GM19025 (cell line): ENCODE measurements at regions not wholly inside any gene's neighbourhood (a gene's known extent, or its start where the extent isn't known, plus 50 kb on each side); places are given as distances from the start of the nearest gene placed in this dataset.
"Not testable (repeated sequence)": the region's sequence is repeated elsewhere in the genome, so short reads cannot be mapped to it uniquely, and the experiment has no call there.

Source experiments
- ATAC-seq: cut with Tn5 transposase; IDR thresholded peaks from one replicate; pipeline ENCODE4 v1.9.1; 2021; ENCODE audit warnings: mild to moderate bottlenecking, low read depth, moderate library complexity; ENCODE audit not compliant: unreplicated experiment

DNA sequence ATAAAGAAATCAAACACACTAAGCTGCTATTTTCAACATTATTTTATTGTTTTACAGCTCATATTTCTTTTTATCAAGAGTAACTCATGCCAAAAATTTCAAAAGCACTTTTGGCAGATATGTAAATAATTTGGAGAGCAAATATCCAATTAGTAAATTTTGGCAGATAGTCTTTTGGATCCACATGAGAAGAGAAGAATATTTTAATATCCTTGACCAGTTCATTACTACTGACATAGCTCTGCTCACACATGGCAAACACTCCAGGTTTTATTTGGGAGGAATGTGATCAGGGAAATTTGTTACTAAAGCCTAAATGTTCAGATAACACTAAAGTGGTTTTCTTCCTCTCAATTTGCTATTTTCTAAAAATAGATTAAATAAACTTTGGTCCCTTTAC is 1054.3 kb downstream of the FAT4 start:
- no peak for ATAC-seq

DNA sequence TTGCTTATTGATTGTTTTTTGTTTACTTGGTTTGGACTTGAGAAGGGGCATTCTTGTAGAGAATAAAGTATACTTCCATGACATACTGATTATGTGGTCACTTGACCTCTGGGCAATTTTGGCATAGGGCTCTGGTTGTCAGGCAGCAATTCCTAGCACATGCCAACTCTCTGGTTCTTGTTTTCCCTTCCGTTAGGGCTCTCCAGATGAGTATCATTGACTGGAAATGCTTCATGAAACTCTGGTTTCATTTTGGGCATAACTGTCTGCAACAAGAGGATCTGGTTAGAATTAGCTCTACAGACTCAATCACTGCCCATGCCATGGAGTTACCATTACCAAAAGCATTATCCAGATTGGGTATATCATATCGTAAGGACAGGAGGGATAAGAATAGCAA is 1057.9 kb downstream of the FAT4 start:
- ATAC-seq: no peak

GRCh38 chr4:126375462-126376054 is 1060.8 kb downstream of the FAT4 start:
- ATAC-seq: no peak

GRCh38 chr4:126385954-126386353 is 1071.2 kb downstream of the FAT4 start:
- no peak for ATAC-seq

GRCh38 chr4:126386512-126386911 is 1071.8 kb downstream of the FAT4 start:
- no peak for ATAC-seq

DNA sequence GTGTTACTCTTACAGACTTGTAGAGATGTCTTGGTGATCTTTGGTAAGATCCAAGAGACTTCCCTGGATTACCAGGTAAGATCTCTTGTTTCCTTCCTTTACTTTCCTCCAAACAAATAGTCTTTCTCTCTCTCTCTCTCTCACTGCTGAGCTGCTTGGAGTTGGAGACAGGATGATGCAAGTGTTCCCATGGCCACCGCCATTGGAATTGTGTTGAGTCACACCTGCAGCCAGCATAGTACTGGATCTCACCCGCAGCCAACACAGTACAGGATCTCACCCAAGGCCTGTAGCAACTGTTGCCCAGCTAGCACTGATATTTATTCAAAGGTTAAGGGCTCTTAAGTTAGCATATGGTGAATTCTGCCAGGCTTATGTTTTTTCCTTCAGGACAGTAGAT is 1080.9 kb downstream of the FAT4 start:
- ATAC-seq: no peak

GRCh38 chr4:126396121-126396520 is 1081.4 kb downstream of the FAT4 start:
- no peak for ATAC-seq

DNA sequence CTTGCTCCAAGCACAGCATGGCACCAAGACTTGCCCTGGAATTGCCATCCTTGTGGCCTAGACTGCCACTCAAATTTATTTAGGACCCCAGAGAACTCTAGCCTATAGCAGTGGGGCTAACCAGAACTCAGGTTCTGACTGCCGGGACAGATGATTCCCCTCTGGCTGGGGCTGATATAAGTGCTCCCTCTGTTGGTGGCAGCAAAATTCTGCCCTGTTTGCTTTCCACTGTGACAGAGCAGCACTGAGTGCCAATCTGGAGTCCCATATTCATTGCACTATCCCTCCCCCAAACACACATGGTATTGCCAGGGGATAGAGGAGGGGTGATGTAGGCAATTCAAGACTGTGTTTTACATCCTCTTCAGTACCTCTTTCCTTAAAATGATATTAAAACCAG is 1081.9 kb downstream of the FAT4 start:
- ATAC-seq: no peak

DNA sequence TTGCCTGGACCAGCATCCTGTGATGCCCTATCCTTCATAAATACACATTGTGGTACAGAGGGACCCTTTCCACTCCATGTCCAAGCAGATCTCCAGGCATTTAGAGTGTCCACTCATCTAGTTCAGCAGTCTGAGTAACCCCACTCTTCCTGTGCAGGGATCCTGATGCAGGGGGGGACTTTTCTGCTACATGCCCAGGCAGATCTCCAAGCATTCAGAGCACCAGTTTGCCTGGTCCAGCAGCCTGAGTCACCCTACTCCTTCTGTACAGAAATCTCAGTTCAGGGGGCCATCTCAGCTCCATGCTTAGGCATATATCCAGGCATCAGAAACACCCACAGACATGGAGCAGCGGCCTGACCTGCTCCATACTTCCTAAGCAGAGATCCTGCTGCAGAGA is 1089.8 kb downstream of the FAT4 start:
- no peak for ATAC-seq

- ATAC-seq: no peak
Observed at GRCh38 chr4:126405369-126405982, 1090.7 kb downstream of the FAT4 start.

DNA sequence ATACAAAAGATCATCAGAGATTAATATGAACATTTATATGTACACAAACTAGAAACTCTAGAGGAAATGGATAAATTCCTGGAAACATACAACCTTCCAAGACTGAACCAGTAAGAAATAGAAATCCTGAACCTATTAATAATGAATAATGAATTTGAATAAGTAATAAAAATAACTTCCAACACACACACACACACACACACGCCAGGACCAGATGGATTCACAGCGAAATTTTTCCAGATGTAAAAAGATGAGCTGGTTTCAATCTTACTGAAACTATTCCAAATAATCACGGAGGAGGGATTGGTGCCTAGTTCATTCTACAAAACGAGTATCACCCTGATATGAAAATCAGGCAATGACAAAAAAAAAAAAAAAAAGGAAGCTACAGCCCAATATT is 1095.0 kb downstream of the FAT4 start:
- ATAC-seq: no peak

- no peak for ATAC-seq
Observed at GRCh38 chr4:126411047-126411446, 1096.3 kb downstream of the FAT4 start.

DNA sequence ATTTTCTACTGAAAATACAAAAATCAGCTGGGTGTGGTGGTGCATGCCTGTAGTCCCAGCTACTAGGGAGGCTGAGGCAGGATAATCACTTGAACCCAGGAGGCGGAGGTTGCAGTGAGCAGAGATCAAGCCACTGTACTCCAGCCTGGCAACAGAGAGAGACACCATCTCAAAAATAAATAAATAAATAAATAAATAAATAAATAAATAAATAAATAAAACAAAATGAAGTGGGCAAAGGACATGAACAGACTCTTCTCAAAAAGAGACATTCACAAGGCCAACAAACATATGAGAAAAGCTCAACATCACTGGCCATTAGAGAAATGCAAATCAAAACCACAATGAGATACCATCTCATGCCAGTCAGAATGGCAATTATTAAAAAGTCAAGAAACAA is 1097.6 kb downstream of the FAT4 start:
- ATAC-seq: not testable (repeated sequence)

DNA sequence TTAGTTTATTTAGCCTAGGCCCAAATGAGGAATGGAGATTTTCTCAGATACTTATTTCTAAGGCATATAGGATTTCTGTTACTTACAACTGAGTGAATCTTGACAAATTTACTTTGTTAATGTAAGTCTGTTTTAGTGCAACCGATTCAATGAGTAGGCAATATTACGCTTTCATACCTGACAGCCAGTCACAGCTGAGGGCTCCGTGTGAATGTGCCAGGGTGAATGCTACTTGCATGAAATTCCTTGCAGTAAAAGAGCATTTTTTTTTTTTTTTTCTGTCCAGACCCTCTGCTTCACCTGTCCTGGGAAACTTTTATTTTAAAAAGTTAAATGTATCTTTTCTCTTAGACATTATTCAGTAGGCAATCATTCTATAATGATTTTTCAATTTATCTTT is 1100.0 kb downstream of the FAT4 start:
- no peak for ATAC-seq

DNA sequence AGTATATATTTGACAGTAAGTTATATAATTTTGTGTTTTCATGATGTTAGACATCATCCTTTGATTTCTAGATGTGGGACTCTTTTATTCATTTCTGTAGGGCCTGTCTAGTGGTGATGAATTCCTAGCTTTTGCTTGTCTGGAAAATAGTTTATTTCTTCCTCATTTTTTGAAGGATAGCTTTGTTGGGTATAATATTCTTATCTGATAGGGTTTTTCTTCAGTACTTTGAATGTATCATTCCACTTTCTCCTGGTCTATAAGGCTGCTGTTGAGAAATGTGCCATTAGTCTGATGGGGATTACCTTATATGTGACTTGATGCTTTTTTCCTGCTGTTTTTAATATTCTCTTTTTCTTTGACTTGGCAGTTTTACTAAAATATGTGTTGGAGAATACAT is 1104.5 kb downstream of the FAT4 start:
- ATAC-seq: no peak

- no peak for ATAC-seq
Observed at GRCh38 chr4:126427853-126428252, 1113.1 kb downstream of the FAT4 start.

- no peak for ATAC-seq
Observed at GRCh38 chr4:126431049-126431448, 1116.3 kb downstream of the FAT4 start.

GRCh38 chr4:126435491-126435890 is 1120.7 kb downstream of the FAT4 start:
- no peak for ATAC-seq

DNA sequence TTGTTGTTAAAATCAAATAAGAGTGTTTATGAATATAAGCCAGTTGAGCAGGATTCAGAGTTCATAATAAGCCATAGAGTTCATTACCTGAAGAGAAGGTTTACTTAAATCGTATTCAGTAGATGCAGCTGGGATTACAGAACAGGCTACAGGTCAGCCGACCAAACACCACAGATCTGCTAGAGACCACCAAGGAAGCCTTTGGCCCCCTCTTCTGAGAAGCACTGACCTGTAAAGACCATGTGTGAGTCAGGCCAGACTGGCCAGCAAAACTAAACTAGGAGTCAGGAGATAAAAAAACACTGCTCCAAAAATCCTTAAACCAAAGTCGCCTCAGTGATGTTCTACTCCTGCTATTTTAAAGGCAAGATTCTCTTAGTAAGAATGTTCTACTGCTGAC is 1125.5 kb downstream of the FAT4 start:
- no peak for ATAC-seq

DNA sequence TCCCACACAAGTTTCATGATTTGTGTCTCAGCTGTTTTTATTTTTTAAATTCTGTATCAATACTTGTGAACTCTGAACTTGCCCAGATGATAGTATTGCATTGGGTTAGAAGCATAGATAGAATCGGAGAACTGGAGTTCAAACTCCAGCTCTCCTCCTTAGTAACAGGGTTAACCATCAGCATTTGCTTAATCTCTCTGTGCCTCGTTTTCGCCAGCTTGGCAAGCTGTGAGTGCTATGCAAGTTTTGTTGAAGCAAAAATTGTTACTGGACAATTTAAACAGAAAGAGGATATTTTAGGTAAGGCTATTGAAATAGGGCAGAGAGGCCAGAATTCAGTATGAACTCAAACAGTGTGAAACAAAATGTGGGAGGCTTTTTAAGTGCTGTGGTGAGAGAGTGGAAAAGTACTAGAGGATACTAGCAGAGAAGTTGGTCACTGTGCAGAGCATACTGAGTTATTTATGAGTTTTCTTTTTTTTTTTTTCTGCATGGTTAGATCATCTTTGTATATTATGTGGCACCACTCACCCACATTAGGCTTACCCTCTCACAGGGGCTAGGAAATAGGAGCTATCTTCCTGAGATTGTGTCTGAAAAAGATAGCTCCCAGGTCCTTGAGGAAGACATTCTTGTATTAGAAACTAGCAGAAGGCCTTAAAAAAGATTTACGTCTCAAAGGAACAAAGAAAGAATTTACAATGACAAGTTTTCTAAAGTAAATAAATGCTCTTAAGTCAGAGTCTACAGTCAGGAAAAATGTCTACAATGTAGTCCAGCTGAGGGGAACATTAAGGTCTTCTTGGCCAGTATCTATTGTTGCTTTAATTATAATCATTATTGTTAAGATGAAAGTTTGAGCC is 1126.6 kb downstream of the FAT4 start:
- no peak for ATAC-seq

DNA sequence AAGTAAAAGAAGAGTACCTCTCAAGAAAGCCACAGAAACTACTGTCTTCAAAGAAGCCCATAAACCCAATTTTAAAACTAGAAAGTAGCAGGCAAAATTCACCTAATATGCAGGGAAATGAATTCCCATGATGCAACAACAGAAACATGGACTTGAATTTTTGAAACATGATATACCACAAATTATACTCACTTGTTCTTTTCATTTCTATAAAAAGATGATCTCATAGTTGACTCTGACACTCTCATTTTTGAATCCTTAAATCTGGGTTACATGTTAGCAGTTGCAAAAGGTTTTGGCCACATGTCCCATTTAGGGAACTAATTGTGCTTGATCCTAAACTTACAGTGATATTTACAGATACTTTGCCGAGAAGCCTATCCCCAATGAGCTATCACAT is 1130.8 kb downstream of the FAT4 start:
- ATAC-seq: no peak

DNA sequence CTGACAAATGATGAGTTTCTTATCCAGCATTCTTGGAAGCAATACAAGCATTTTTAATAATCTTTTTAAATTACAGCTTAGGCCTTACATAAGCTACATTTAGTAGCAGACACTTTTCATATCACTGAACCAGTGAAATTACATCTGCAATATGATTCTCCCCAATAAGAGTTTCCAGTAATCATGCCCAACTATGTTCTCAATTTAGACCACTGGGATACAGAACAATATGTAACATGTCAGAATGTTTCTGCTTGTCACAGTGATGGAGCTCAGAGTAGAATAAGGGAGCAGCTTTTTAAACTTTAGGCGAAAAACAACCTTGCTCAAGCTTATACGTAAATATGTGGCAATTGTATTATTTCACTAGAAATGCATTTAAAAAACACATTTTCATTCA is 1132.2 kb downstream of the FAT4 start:
- no peak for ATAC-seq
